Fibroblast of villous mesenchyme (primary cell): ENCODE measurements at regions not wholly inside any gene's neighbourhood (a gene's known extent, or its start where the extent isn't known, plus 50 kb on each side); places are given as distances from the start of the nearest gene placed in this dataset.

Experiments used
- DNase-seq: peaks from one replicate; pipeline ENCODE4 v3.0.0-alpha.2; 2010; ENCODE audit warnings: low read depth
- H3K4me3 ChIP-seq: 2 replicates; pipeline ENCODE4 v1.5.1; 2011; ENCODE audit warnings: low read depth, mild to moderate bottlenecking, low read length
- CTCF ChIP-seq: IDR thresholded peaks from 2 replicates; pipeline ENCODE4 v1.5.1; 2012; ENCODE audit warnings: low read depth, mild to moderate bottlenecking, low read length; ENCODE audit not compliant: insufficient read depth

- H3K4me3 ChIP-seq = no peak overlapping the region
- no peak for DNase-seq
- TF ChIP-seq CTCF = no peak
These were observed 958.7 kb downstream of the BCL11A start for GRCh38 chr2:59594671-59595222.

GRCh38 chr2:59590798-59591197 lies 962.7 kb downstream of the BCL11A start:
- TF ChIP-seq CTCF = no peak
- no peak for DNase-seq

GRCh38 chr2:59589881-59590280 lies 963.6 kb downstream of the BCL11A start:
- DNase-seq = no peak
- no peak for TF ChIP-seq CTCF
- H3K4me3 ChIP-seq = no peak overlapping the region

More at GRCh38 chr2:59590798-59591197, 962.7 kb downstream of the BCL11A start:
- H3K4me3 ChIP-seq = no peak overlapping the region

GRCh38 chr2:59588286-59588685 lies 965.2 kb downstream of the BCL11A start:
- TF ChIP-seq CTCF = no peak
- H3K4me3 ChIP-seq = no peak overlapping the region

GRCh38 chr2:59586176-59586575 lies 967.3 kb downstream of the BCL11A start:
- no peak overlapping the region for H3K4me3 ChIP-seq
- no peak for TF ChIP-seq CTCF
- DNase-seq = no peak

More at GRCh38 chr2:59588286-59588685, 965.2 kb downstream of the BCL11A start:
- DNase-seq = no peak

- no peak for DNase-seq
- TF ChIP-seq CTCF = no peak
- H3K4me3 ChIP-seq = no peak overlapping the region
These were observed 967.8 kb downstream of the BCL11A start for GRCh38 chr2:59585655-59586054.

- no peak for DNase-seq
- peak; percentile 19 for TF ChIP-seq CTCF
- H3K4me3 ChIP-seq = no peak overlapping the region
These were observed 968.5 kb downstream of the BCL11A start for GRCh38 chr2:59584958-59585357.
